ENCODE measurements at regions not wholly inside any gene's neighbourhood (a gene's known extent, or its start where the extent isn't known, plus 50 kb on each side); places are given as distances from the start of the nearest gene placed in this dataset.

GRCh38 chr13:26914148-26914547 is 153.6 kb upstream of the GPR12 start:
- no peaks in the 10 kb centered on the region for H3K36me3 ChIP-seq (ENCODE audit: insufficient read depth, low read length)
- H3K27ac ChIP-seq (ENCODE audit: low read depth, low read length): no peak overlapping the region
- H3K79me2 ChIP-seq (ENCODE audit: insufficient read depth, low read length): no peaks in the 10 kb centered on the region
- no peak overlapping the region for H2AFZ ChIP-seq (ENCODE audit: low read length)
- H3K4me3 ChIP-seq (ENCODE audit: insufficient read depth, low read length): no peak overlapping the region
- H3K27me3 ChIP-seq (ENCODE audit: insufficient read depth, low read length): peaks cover 28% of the 10 kb centered on the region
- DNase-seq (ENCODE audit: insufficient read length, low spot score, missing footprints): no peak
- H4K20me1 ChIP-seq (ENCODE audit: insufficient read depth, low read length): no peaks in the 10 kb centered on the region
- TF ChIP-seq CTCF (IDR thresholded peaks at IDR 0.05; ENCODE audit: extremely low read depth, low read depth, low read length): no peak
- no peaks in the 10 kb centered on the region for H3K9me3 ChIP-seq (ENCODE audit: low read depth, low read length)
- H3K4me1 ChIP-seq (ENCODE audit: insufficient read depth, low read length): no peaks in the 10 kb centered on the region
- no peak overlapping the region for H3K4me2 ChIP-seq (ENCODE audit: insufficient read depth, low read length)

- Histone ChIP-seq H3K79me2 (ENCODE audit: insufficient read depth, low read length) (no peaks in the 10 kb centered on the region), H4K20me1 (ENCODE audit: insufficient read depth, low read length) (no peaks in the 10 kb centered on the region), H3K4me2 (ENCODE audit: insufficient read depth, low read length) (no peak overlapping the region), H3K9me3 (ENCODE audit: low read depth, low read length) (no peaks in the 10 kb centered on the region), H3K4me3 (ENCODE audit: insufficient read depth, low read length) (no peak overlapping the region), H3K27me3 (ENCODE audit: insufficient read depth, low read length) (peaks cover 33% of the 10 kb centered on the region), H3K4me1 (ENCODE audit: insufficient read depth, low read length) (no peaks in the 10 kb centered on the region), H2AFZ (ENCODE audit: low read length) (no peak overlapping the region), H3K36me3 (ENCODE audit: insufficient read depth, low read length) (no peaks in the 10 kb centered on the region), H3K27ac (ENCODE audit: low read depth, low read length) (no peak overlapping the region)
- no peak for DNase-seq (ENCODE audit: insufficient read length, low spot score, missing footprints)
- no peak for TF ChIP-seq CTCF (IDR thresholded peaks at IDR 0.05; ENCODE audit: extremely low read depth, low read depth, low read length)
Measured at GRCh38 chr13:26910754-26911465, 150.3 kb upstream of the GPR12 start.

GRCh38 chr13:26909477-26909876 is 148.9 kb upstream of the GPR12 start:
- Histone ChIP-seq H4K20me1 (ENCODE audit: insufficient read depth, low read length) (no peaks in the 10 kb centered on the region), H3K27me3 (ENCODE audit: insufficient read depth, low read length) (peaks cover 39% of the 10 kb centered on the region), H3K4me3 (ENCODE audit: insufficient read depth, low read length) (no peak overlapping the region)

GRCh38 chr13:26908126-26908525 is 147.5 kb upstream of the GPR12 start:
- Histone ChIP-seq H3K9me3 (ENCODE audit: low read depth, low read length) (no peaks in the 10 kb centered on the region), H3K27ac (ENCODE audit: low read depth, low read length) (no peak overlapping the region), H3K4me1 (ENCODE audit: insufficient read depth, low read length) (no peaks in the 10 kb centered on the region), H2AFZ (ENCODE audit: low read length) (no peak overlapping the region), H3K79me2 (ENCODE audit: insufficient read depth, low read length) (no peaks in the 10 kb centered on the region), H3K27me3 (ENCODE audit: insufficient read depth, low read length) (peaks cover 39% of the 10 kb centered on the region), H3K4me3 (ENCODE audit: insufficient read depth, low read length) (no peak overlapping the region), H3K36me3 (ENCODE audit: insufficient read depth, low read length) (no peaks in the 10 kb centered on the region), H4K20me1 (ENCODE audit: insufficient read depth, low read length) (no peaks in the 10 kb centered on the region), H3K4me2 (ENCODE audit: insufficient read depth, low read length) (no peak overlapping the region)
- DNase-seq (ENCODE audit: insufficient read length, low spot score, missing footprints): no peak
- TF ChIP-seq CTCF (IDR thresholded peaks at IDR 0.05; ENCODE audit: extremely low read depth, low read depth, low read length): no peak

More at GRCh38 chr13:26909477-26909876, 148.9 kb upstream of the GPR12 start:
- no peaks in the 10 kb centered on the region for H3K79me2 ChIP-seq (ENCODE audit: insufficient read depth, low read length)
- H3K4me2 ChIP-seq (ENCODE audit: insufficient read depth, low read length): no peak overlapping the region
- H3K4me1 ChIP-seq (ENCODE audit: insufficient read depth, low read length): no peaks in the 10 kb centered on the region
- no peak overlapping the region for H3K27ac ChIP-seq (ENCODE audit: low read depth, low read length)
- H3K9me3 ChIP-seq (ENCODE audit: low read depth, low read length): no peaks in the 10 kb centered on the region
- no peak for DNase-seq (ENCODE audit: insufficient read length, low spot score, missing footprints)
- TF ChIP-seq CTCF (IDR thresholded peaks at IDR 0.05; ENCODE audit: extremely low read depth, low read depth, low read length): no peak
- no peak overlapping the region for H2AFZ ChIP-seq (ENCODE audit: low read length)
- H3K36me3 ChIP-seq (ENCODE audit: insufficient read depth, low read length): no peaks in the 10 kb centered on the region

All from osteoblast (primary cell).